ENCODE measurements at regions not wholly inside any gene's neighbourhood (a gene's known extent, or its start where the extent isn't known, plus 50 kb on each side); places are given as distances from the start of the nearest gene placed in this dataset.
A peak's percentile ranks its signal among the peaks of the same experiment; 100 is the strongest.

- peak; percentile 82 for DNase-seq
Measured at GRCh38 chr15:94607176-94607654, 375.9 kb downstream of the MCTP2 start.

DNA sequence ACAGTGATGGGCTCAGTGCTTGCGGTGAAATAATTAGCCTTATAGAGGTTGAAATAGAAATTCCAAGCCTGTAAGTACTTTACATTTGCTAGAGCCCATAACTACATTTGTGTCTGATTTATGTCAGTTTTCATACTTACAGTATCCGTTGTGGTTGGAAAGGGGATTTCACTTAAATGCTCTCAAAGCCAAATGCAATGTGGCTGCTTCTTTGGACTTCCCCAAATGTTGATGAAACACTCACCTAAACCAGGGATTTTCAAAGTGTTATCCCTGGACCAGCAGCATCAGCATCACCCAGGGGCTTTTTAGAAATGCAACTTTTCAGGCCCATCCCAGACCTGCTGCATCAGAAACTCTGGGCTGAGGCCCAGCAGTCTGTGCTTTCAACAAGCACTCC is 378.7 kb downstream of the MCTP2 start:
- DNase-seq: peak; percentile 10

DNA sequence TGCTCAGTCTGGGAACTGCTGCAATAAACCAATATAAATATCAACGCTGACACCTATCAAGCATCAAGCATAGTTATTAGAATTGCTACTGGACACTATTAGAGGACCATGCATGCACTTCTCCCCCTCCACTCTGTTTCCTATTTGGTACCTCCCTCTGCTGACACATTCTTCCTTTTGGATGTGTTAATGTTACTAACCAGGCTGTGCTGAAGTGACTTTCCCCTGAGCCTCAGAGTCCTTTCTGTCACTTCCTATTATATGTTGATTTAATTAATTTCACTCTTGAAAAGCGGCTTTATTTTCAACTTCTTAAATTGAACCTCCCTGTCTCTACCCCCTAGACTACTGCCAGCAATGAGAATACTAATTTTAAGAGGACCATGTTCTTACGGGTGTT is 379.1 kb downstream of the MCTP2 start:
- no peak for DNase-seq

DNA sequence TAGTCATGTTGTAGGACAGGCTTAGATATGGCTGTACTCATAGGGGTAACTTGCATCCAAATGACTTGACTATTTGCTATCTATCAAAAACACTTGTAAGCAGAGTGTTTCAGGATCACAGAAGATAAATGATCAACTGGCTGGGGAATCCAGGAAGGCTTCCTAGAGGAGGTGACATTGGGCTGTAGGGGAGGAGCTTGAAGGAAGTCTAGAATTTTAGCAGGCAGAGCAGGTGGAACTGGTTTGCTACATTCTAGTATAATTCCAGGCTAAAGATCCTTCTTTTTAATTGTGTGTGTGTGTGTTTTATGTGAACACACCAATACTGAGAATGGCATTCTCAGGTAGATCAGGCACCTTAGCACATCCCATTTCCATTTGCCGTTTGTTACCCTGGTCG is 380.3 kb downstream of the MCTP2 start:
- DNase-seq: no peak

DNA sequence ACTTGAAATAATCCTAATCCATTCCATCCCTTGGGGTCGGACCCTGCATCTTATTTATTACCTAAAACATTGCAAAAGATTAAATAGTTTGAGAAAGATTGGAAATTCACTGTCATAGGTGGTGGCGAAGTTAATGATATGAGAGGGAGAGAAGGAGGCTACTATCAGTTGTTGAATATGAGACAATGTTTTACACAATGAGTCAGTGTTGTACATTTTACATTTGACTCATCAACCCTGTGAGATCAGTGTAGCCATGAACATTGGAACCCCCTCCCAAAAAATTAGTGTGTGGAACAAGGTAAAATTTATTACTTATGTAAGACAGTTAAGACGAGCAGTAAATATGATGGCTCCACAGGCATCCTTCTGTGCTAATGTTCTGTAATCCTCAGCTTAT is 384.3 kb downstream of the MCTP2 start:
- DNase-seq: no peak

GRCh38 chr15:94620632-94621031 is 389.3 kb downstream of the MCTP2 start:
- no peak for DNase-seq

GRCh38 chr15:94621736-94622135 is 390.4 kb downstream of the MCTP2 start:
- DNase-seq: no peak

DNA sequence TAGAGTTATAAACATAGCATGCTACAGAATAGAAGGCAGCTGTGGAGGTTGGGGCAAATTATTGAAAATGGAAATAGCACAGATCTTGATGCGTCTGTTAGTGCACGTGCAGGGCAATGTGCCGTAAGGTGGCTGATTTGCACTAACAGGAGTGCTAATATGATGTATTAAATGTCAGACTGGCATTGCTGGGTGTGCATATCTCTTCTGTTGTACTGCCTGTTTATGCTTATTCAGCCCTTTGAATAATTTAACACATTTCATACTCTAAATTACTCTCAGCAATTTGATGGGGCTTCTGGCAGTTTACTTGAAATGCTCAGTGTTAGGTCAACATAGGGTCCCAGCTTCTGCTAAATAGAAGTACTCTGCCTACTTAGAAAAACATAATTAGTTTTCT is 395.6 kb downstream of the MCTP2 start:
- no peak for DNase-seq

- DNase-seq: peak; percentile 27
Measured at GRCh38 chr15:94631608-94632007, 400.2 kb downstream of the MCTP2 start.

- no peak for DNase-seq
Measured at GRCh38 chr15:94638183-94638582, 406.8 kb downstream of the MCTP2 start.

- no peak for DNase-seq
Measured at GRCh38 chr15:94639701-94640100, 408.3 kb downstream of the MCTP2 start.

DNA sequence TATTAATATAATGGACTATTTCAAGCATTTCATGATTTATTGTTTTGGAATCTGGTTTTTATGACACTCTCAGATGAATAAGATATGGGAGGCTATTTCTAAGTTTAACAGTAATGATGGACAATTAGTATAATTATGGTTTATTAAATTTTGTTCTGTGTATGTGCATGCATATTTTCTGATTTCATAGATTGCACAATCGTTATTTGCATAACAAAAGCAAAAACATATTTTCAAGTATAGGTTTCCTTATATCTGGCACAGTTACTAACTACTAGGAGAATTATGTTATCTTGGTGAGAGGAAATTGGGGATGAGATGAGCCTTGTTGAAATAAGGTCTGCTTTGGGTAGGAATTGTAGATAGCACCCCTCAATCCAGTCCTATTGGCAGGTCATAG is 413.1 kb downstream of the MCTP2 start:
- DNase-seq: no peak

GRCh38 chr15:94653071-94653470 is 421.7 kb downstream of the MCTP2 start:
- no peak for DNase-seq

DNA sequence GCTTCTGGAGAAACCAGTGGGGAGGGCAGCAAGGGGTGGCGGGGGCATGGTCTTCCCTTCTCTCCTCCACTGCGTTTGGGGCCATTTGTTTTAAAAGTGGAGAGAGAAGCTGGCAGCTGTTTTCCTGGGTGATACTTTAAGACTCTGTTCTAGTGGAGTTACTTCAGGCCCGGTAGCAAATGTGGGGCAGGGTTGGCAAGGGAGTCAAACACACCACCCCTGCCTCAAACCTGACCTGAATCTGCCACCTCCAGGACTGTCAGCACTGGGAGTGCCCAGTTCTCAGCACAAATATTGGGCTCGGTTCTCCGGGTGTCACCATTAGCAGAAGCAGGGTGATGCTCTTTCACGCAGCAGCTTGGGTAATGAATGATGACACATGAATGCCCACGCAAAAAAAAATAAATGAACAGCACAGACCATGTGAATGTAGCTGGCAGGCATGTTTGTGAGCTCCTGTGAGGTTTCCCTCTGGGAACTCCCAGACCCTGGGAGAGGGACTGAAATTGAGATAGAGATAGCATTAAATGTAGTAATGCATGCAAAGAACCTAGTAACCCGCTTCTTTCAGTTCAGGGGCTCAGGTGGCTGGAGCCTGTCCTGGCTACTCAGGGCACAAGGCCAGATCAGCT is 424.0 kb downstream of the MCTP2 start:
- DNase-seq: no peak

- DNase-seq: no peak
Measured at GRCh38 chr15:94665676-94666441, 434.5 kb downstream of the MCTP2 start.

DNA sequence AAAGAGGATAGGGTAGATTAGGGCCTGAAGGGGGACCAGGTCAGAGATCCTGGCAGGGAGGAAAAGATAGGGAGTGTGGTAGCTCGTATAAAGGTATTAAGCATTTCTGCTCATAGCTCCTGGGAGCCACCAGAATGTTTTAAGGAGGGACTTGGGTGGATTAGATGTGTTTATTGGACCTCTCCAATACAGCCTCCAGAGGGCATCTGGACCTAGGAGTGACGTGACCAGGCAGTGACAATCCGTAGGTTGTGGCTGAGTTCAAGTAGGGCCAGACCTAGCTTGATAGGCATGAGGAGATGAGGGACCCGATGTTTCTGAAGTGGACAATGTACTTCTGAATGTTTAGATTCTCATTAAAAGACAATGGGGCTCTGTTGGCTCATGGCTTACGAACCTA is 435.2 kb downstream of the MCTP2 start:
- peak; percentile 25 for DNase-seq

DNA sequence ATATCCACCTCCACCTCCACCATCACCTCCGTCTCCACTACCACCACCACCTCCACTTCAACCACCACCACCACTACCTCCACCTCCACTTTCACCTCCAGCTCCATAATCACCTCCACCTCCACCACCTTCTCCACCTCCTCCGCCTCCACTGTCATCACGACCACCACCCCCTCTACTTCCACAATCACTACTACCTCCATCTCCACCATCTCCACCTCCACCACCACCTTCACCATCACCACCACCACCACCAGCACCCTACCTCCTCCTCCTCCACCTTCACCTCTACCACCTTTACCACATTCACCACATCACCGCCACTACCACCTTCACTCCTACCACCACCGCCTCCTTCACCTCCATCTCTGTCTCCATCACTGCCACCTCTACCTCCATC is 435.7 kb downstream of the MCTP2 start:
- no peak for DNase-seq

DNA sequence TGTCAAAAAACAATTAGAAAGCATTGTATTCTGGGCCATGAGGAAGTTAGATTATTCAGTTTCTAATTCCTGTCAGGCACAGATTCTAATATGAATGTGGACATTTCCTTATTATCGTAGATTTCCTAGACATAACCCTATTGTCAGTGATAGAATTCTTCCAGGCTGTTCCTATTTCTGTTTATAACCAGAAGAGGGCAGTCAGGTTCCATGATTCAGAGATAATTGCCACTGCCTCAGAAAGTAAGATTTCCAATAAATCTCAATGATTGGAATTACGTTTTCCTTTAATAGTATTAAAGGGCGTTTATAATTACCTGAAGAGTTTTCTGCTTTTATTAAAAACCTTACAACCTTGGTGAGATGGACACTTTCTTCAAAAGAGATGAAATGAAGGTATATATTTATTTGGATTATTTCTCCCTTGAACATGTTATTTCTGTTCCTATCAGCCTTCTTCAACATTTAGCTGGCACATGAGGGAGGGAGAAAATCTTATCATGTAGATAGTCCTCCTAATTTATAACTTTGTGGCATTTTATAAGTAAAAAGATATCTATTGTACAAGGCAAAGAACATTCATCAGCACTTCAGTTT is 439.2 kb downstream of the MCTP2 start:
- DNase-seq: peak; percentile 60

GRCh38 chr15:94671858-94672532 is 440.6 kb downstream of the MCTP2 start:
- no peak for DNase-seq

GRCh38 chr15:94673801-94674200 is 442.4 kb downstream of the MCTP2 start:
- no peak for DNase-seq

DNA sequence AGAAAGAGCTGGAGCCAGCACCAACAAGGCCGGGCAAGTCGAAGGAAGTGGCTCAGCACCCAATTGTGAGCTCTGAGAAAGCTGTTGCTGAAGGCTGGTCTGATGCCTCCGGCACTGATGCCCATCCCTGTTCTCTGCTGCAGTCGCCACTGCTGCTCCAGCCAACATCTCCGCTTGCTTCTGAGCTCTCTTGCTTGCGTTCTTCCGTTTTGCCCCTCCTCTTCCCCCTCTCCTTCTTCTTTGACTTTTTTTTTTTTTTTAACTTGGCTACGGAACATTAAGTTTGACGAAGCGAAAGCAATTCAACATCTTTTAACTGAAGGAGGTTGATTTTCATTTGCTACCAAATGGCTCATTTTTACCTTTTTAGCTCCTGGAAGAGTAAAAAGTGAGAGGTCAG is 442.9 kb downstream of the MCTP2 start:
- no peak for DNase-seq

- no peak for DNase-seq
Measured at GRCh38 chr15:94677202-94677790, 445.9 kb downstream of the MCTP2 start.

- no peak for DNase-seq
Measured at GRCh38 chr15:94682171-94682570, 450.8 kb downstream of the MCTP2 start.
